NCI-H187 treated with DMSO at 0.1 percent for 48 hours (cell line): ENCODE measurements at regions not wholly inside any gene's neighbourhood (a gene's known extent, or its start where the extent isn't known, plus 50 kb on each side); places are given as distances from the start of the nearest gene placed in this dataset.

Source experiments
- DNase-seq: peaks from one replicate; lab custom pipeline; 2025; lab: John Stamatoyannopoulos, UW

GRCh38 chr5:51279983-51280706 is 103.1 kb upstream of the ISL1 start:
- no peak for DNase-seq

- DNase-seq = no peak
Measured at GRCh38 chr5:51286046-51286445, 97.2 kb upstream of the ISL1 start.

DNA sequence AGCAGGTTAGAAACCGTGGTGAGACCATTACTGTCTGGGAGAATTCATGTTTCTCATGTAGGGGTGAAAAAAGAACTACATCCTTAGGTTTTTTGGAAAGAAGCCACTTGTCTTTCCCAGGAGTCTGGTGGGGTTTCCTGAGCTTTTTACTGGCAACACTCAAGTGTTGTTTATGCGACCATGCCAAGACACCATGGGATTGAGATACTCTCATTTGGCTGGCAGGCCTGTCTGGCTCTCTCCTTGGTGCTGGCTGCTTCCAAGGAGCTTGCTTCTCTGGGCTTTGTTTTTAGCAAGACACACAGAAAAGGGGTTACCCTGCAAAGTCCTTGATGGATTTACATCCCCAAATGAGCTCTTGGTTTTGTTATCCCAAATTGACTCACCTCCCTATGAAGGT is 80.9 kb upstream of the ISL1 start:
- DNase-seq = no peak

DNA sequence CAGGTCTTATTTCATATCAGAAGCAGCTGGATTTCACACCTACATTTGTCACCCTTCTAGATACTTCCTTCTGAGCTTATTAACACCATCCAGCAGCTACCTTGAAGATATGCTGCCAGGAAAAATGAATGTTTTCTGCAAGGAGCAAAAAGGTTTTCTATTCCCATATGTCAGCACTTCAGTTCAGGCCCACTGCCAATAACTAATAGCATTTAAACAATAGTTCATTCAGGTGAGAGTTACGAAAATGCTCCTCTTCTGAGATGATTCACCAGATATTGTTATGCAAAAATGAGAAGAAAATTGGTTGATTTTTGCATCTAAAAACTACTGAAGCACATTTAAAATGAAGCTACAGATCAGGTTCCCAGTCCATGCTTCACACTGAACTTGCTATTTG is 56.4 kb upstream of the ISL1 start:
- no peak for DNase-seq
